Thymus (tissue), 11 donors: ENCODE measurements at regions not wholly inside any gene's neighbourhood (a gene's known extent, or its start where the extent isn't known, plus 50 kb on each side); places are given as distances from the start of the nearest gene placed in this dataset.
A peak's percentile ranks its signal among the peaks of the same experiment; 100 is the strongest.

Source experiments
- DNase-seq, 9 donors: peaks; one replicate each; pipeline ENCODE4 v3.0.0-alpha.2; 2013; ENCODE audit warnings: low spot score in 9 of 9, low read depth in 6 of 9, missing footprints in 1 of 9
- H3K27ac ChIP-seq, 2 donors: one replicate each; pipeline ENCODE4 v1.5.1; 2013; ENCODE audit warnings: control low read depth in 1 of 2, low read depth in 1 of 2, low read length in 1 of 2, mild to moderate bottlenecking in 1 of 2, moderate library complexity in 1 of 2
- H3K27me3 ChIP-seq, 2 donors: one replicate each; pipeline ENCODE4 v1.5.1; 2013; ENCODE audit warnings: low read length in 1 of 2; ENCODE audit not compliant: control insufficient read depth in 2 of 2, insufficient read depth in 1 of 2
- H3K36me3 ChIP-seq, 2 donors: one replicate each; pipeline ENCODE4 v1.5.1; 2013; ENCODE audit warnings: low read length in 1 of 2, mild to moderate bottlenecking in 1 of 2, moderate library complexity in 1 of 2; ENCODE audit not compliant: control insufficient read depth in 2 of 2, insufficient read depth in 2 of 2
- H3K4me1 ChIP-seq, 2 donors: one replicate each; pipeline ENCODE4 v1.5.1; 2013; ENCODE audit warnings: low read length in 2 of 2; ENCODE audit not compliant: control insufficient read depth in 2 of 2, insufficient read depth in 2 of 2
- H3K4me3 ChIP-seq, 2 donors: one replicate each; pipeline ENCODE4 v1.5.1; 2013; ENCODE audit warnings: low read length in 2 of 2, control low read depth in 1 of 2, mild to moderate bottlenecking in 1 of 2
- H3K9me3 ChIP-seq, 2 donors: one replicate each; pipeline ENCODE4 v1.5.1; 2013; ENCODE audit warnings: low read length in 1 of 2, mild to moderate bottlenecking in 1 of 2; ENCODE audit not compliant: control insufficient read depth in 2 of 2, insufficient read depth in 1 of 2
- WGBS: extraction: QIAGEN DNeasy Blood & Tissue Kit; methylation state at CpG from one replicate; pipeline ENCODE4 v1.1.7; 2013; 5-methylcytosine and 5-hydroxymethylcytosine counted together
- donor health status: healthy.

- H3K4me1 ChIP-seq: no peaks in the 10 kb centered on the region
- H3K4me3 ChIP-seq: no peak overlapping the region
- no peak for DNase-seq
- H3K27ac ChIP-seq: no peak overlapping the region
- WGBS: 98% methylated on average over 3 of the region's 3 CpGs
- no peaks in the 10 kb centered on the region for H3K9me3 ChIP-seq
- H3K27me3 ChIP-seq: no peaks in the 10 kb centered on the region
- no peaks in the 10 kb centered on the region for H3K36me3 ChIP-seq
Measured at GRCh38 chr10:93189944-93190343, 116.3 kb downstream of the CYP26A1 start.

DNA sequence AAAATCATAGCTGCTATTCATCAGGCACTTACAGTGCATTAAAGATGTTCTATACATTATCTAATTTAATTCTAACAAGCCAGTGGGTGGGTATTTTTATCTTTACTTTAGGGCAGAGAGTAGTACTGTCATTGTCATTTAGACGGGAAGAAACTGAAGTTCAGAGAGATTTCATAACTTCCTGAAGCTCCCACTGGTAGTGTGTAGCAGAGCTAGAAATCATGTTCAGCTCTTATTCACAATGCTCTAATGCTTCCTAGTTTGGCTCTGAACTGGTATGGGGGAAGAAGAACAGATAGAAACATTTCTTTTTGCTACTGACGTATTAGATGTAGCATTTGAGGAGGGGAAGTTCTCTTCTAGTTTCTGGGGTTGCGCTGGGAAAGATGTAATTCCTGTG, 116.7 kb downstream of the CYP26A1 start:
- Histone ChIP-seq H3K36me3 (no peaks in the 10 kb centered on the region), H3K27me3 (no peaks in the 10 kb centered on the region), H3K27ac (no peak overlapping the region), H3K4me1 (no peaks in the 10 kb centered on the region), H3K9me3 (no peaks in the 10 kb centered on the region), H3K4me3 (no peak overlapping the region)
- DNase-seq: no peak
- WGBS: 36% methylated on average over 3 of the region's 3 CpGs

- Histone ChIP-seq H3K27ac (no peak overlapping the region), H3K27me3 (peaks cover 0 to 7% of the 10 kb centered on the region in 2 donors), H3K4me3 (no peak overlapping the region), H3K9me3 (no peaks in the 10 kb centered on the region), H3K36me3 (no peaks in the 10 kb centered on the region), H3K4me1 (no peaks in the 10 kb centered on the region)
- no peak for DNase-seq
- WGBS: 92% methylated on average over 6 of the region's 6 CpGs
Measured at GRCh38 chr10:93193906-93194305, 120.2 kb downstream of the CYP26A1 start.

- H3K9me3 ChIP-seq: no peaks in the 10 kb centered on the region
- H3K27ac ChIP-seq: no peak overlapping the region
- H3K4me1 ChIP-seq: no peaks in the 10 kb centered on the region
- no peak overlapping the region for H3K4me3 ChIP-seq
- H3K36me3 ChIP-seq: no peaks in the 10 kb centered on the region
- no peak for DNase-seq
- H3K27me3 ChIP-seq: peaks cover 0 to 14% of the 10 kb centered on the region in 2 donors
- 29% methylated on average over 9 of the region's 9 CpGs for WGBS
Measured at GRCh38 chr10:93198401-93199131, 124.9 kb downstream of the CYP26A1 start.

GRCh38 chr10:93199191-93199751, 125.6 kb downstream of the CYP26A1 start:
- 48% methylated on average over 11 of the region's 11 CpGs for WGBS
- peaks cover 0 to 14% of the 10 kb centered on the region in 2 donors for H3K27me3 ChIP-seq
- H3K4me1 ChIP-seq: no peaks in the 10 kb centered on the region
- no peak overlapping the region for H3K27ac ChIP-seq
- H3K9me3 ChIP-seq: no peaks in the 10 kb centered on the region
- peak overlapping the region in 1 of 2 donors; percentile 2 for H3K4me3 ChIP-seq
- no peaks in the 10 kb centered on the region for H3K36me3 ChIP-seq
- DNase-seq: peak in 1 of 9 donors; percentile 4

- no peak overlapping the region for H3K4me3 ChIP-seq
Measured at GRCh38 chr10:93204494-93205485, 131.1 kb downstream of the CYP26A1 start.

DNA sequence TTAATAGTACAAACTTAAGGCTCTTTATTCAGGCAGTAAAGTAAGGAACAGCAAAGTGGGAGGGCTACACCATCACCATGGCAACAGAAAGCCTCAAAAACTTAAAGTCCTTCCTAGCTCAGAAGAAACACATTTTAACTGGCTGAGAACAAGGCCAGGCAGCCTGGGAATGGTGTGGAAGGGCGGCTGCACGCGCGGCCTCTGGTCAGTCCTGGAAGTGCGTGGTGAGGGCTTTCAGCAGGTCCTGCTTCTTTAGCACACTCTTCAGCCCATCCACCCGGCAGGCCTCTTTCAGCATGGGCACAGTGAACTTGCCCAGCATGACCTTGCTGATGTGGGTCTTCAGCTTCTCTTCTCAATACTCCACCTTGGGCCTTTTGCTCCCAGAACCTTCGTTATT, 133.0 kb downstream of the CYP26A1 start:
- Histone ChIP-seq H3K4me1 (no peaks in the 10 kb centered on the region), H3K36me3 (no peaks in the 10 kb centered on the region), H3K27ac (no peak overlapping the region), H3K9me3 (no peaks in the 10 kb centered on the region), H3K4me3 (no peak overlapping the region), H3K27me3 (no peaks in the 10 kb centered on the region)
- WGBS: 96% methylated on average over 7 of the region's 7 CpGs
- no peak for DNase-seq

More at GRCh38 chr10:93204494-93205485, 131.1 kb downstream of the CYP26A1 start:
- WGBS: 81% methylated on average over 12 of the region's 12 CpGs
- Histone ChIP-seq H3K4me1 (no peaks in the 10 kb centered on the region), H3K36me3 (no peaks in the 10 kb centered on the region), H3K27ac (no peak overlapping the region), H3K27me3 (no peaks in the 10 kb centered on the region), H3K9me3 (no peaks in the 10 kb centered on the region)
- no peak for DNase-seq

- no peaks in the 10 kb centered on the region for H3K27me3 ChIP-seq
- H3K9me3 ChIP-seq: no peaks in the 10 kb centered on the region
- no peaks in the 10 kb centered on the region for H3K36me3 ChIP-seq
- no peak overlapping the region for H3K4me3 ChIP-seq
- H3K4me1 ChIP-seq: no peaks in the 10 kb centered on the region
- H3K27ac ChIP-seq: no peak overlapping the region
- no peak for DNase-seq
- 97% methylated on average over 7 of the region's 7 CpGs for WGBS
Measured at GRCh38 chr10:93208717-93209464, 135.2 kb downstream of the CYP26A1 start.
